VCaP (cell line): ENCODE measurements at regions not wholly inside any gene's neighbourhood (a gene's known extent, or its start where the extent isn't known, plus 50 kb on each side); places are given as distances from the start of the nearest gene placed in this dataset.
A peak's percentile ranks its signal among the peaks of the same experiment; 100 is the strongest.

Experiments used
- H3K27ac ChIP-seq: fragments of 450-650 bp; 2 replicates; pipeline ENCODE4 v1.5.1; 2017
- TF ChIP-seq, protein P1 (sequence below): fragments of 450-650 bp; conservative IDR thresholded peaks from 2 replicates; pipeline ENCODE4 v1.5.1; 2017; ENCODE audit warnings: mild to moderate bottlenecking, moderate library complexity

- no peak overlapping the region for H3K27ac ChIP-seq
- TF ChIP-seq, protein P1, sequence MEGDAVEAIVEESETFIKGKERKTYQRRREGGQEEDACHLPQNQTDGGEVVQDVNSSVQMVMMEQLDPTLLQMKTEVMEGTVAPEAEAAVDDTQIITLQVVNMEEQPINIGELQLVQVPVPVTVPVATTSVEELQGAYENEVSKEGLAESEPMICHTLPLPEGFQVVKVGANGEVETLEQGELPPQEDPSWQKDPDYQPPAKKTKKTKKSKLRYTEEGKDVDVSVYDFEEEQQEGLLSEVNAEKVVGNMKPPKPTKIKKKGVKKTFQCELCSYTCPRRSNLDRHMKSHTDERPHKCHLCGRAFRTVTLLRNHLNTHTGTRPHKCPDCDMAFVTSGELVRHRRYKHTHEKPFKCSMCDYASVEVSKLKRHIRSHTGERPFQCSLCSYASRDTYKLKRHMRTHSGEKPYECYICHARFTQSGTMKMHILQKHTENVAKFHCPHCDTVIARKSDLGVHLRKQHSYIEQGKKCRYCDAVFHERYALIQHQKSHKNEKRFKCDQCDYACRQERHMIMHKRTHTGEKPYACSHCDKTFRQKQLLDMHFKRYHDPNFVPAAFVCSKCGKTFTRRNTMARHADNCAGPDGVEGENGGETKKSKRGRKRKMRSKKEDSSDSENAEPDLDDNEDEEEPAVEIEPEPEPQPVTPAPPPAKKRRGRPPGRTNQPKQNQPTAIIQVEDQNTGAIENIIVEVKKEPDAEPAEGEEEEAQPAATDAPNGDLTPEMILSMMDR: no peak
Observed at GRCh38 chr6:67875877-67876383, 759.2 kb upstream of the ADGRB3 start.

GRCh38 chr6:67870321-67870720 is 764.8 kb upstream of the ADGRB3 start:
- TF ChIP-seq, protein P1: no peak
- H3K27ac ChIP-seq: no peak overlapping the region

GRCh38 chr6:67863346-67863745 is 771.7 kb upstream of the ADGRB3 start:
- TF ChIP-seq, protein P1: no peak

GRCh38 chr6:67854098-67854497 is 781.0 kb upstream of the ADGRB3 start:
- TF ChIP-seq, protein P1: no peak
- no peak overlapping the region for H3K27ac ChIP-seq

More at GRCh38 chr6:67863346-67863745, 771.7 kb upstream of the ADGRB3 start:
- peak overlapping the region; percentile 90 for H3K27ac ChIP-seq

DNA sequence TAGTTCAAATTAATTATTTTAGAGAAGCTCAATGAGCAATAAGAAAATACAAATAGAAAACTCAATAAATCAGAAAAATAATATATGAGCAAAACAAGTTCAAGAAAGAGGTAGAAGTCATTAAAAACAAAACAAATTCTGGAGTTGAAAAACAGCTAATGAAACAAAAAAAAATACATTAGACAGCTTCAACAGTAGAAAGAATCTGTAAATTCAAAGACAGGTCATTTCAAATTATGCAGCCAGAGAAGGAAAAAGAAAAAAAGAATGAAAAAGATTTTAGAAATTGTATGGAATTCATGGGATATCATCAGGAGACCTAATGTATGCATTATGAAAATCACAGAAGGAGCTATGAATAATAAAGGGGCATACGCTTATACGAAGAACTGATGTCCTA is 795.3 kb upstream of the ADGRB3 start:
- no peak overlapping the region for H3K27ac ChIP-seq
- TF ChIP-seq, protein P1: no peak

DNA sequence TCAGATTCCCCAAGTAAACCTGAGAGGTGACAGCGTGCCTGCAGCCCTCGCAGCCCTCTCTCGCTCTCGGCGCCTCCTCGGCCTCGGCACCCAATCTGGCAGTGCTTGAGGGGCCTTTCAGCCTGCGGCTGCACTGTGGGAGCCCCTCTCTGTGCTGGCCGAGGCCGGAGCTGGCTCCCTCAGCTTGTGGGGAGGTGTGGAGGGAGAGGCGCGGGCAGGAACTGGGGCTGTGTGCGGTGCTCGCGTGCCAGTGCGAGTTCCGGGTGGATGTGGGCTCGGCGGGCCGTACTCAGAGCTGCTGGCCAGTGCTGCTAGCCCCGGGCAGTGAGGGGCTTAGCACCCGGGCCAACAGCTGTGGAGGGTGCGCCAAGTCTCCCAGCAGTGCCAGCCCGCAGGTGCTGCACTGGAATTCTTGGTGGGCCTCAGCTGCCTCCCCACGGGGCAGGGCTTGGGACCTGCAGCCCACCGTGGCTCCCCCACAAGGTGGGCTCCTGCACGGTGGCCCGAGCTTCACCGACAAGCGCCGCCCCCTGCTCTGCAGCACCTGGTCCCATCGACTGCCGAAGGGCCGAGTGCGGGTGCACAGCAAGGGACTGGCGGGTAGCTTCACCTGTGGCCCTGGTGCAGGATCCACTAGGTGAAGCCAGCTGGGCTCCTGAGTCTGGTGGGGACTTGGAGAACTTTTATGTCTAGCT is 809.7 kb upstream of the ADGRB3 start:
- H3K27ac ChIP-seq: no peak overlapping the region
- TF ChIP-seq, protein P1: no peak

- no peak overlapping the region for H3K27ac ChIP-seq
- TF ChIP-seq, protein P1: no peak
Observed at GRCh38 chr6:67818322-67818721, 816.8 kb upstream of the ADGRB3 start.
